ENCODE measurements at regions not wholly inside any gene's neighbourhood (a gene's known extent, or its start where the extent isn't known, plus 50 kb on each side); places are given as distances from the start of the nearest gene placed in this dataset.

DNA sequence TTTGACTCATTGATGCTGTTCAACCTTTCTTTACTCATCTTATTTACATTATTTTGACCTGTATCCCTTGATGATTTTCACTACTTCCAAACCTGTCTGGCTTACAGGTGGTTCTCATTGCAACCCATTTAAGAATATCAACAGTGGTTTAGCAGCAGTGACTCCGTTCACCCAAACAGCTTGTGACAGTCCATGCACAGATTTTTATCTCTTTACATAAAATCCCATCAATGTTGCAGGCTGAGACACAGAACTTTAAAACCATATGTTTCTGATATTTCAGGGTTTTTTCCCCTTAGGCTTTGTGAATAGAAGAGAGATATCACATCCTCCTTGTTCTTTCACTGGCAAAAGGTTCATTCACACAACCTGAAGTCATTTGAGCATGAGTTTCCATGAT, 149.1 kb upstream of the CDIN1 start:
- TF ChIP-seq CTCF (IDR thresholded peaks at IDR 0.05; ENCODE audit: unreplicated experiment in 3 of 3): no peak
- H3K27ac Mint-ChIP-seq: no peak overlapping the region
- H3K9me3 Mint-ChIP-seq: no peaks in the 10 kb centered on the region
- no peaks in the 10 kb centered on the region for H3K27me3 Mint-ChIP-seq (ENCODE audit: low read depth)
- no peak overlapping the region for H3K4me3 Mint-ChIP-seq
- no peaks in the 10 kb centered on the region for H3K4me1 Mint-ChIP-seq
- no peaks in the 10 kb centered on the region for H3K36me3 Mint-ChIP-seq (ENCODE audit: low read depth)

DNA sequence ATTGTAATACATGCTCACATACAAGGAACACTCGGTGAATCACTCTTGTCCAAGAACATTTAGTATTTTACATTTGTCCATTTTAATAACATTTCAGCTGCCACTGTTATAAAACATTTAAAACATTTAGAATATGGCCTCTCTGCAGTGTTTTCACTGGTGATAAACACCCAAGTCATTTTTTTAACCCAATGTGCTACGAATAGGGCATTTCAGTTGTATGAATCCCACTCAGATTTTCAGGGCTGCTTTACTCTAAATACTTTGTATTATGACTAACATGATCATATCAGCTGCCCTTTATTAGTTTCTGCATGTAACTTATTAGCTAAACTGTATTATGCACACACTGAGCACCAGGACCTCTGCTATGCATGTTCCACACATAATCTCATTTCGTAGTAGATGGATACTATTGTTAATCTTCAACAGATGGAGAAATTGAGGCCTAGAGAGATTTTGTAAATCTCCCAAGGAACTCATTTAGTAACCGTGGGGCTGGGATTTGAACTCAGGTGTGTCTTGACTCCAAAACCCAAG, 148.6 kb upstream of the CDIN1 start:
- TF ChIP-seq CTCF (IDR thresholded peaks at IDR 0.05; ENCODE audit: unreplicated experiment in 3 of 3): no peak
- no peaks in the 10 kb centered on the region for H3K36me3 Mint-ChIP-seq (ENCODE audit: low read depth)
- no peak overlapping the region for H3K27ac Mint-ChIP-seq
- H3K4me1 Mint-ChIP-seq: no peaks in the 10 kb centered on the region
- no peaks in the 10 kb centered on the region for H3K9me3 Mint-ChIP-seq
- no peak overlapping the region for H3K4me3 Mint-ChIP-seq
- no peaks in the 10 kb centered on the region for H3K27me3 Mint-ChIP-seq (ENCODE audit: low read depth)

- H3K9me3 Mint-ChIP-seq: no peaks in the 10 kb centered on the region
- no peak for TF ChIP-seq CTCF (IDR thresholded peaks at IDR 0.05; ENCODE audit: unreplicated experiment in 3 of 3)
- H3K27me3 Mint-ChIP-seq (ENCODE audit: low read depth): no peaks in the 10 kb centered on the region
- H3K36me3 Mint-ChIP-seq (ENCODE audit: low read depth): no peaks in the 10 kb centered on the region
- no peaks in the 10 kb centered on the region for H3K4me1 Mint-ChIP-seq
- no peak overlapping the region for H3K4me3 Mint-ChIP-seq
- no peak overlapping the region for H3K27ac Mint-ChIP-seq
Measured at GRCh38 chr15:36432161-36432560, 147.3 kb upstream of the CDIN1 start.

GRCh38 chr15:36434177-36434576, 145.2 kb upstream of the CDIN1 start:
- TF ChIP-seq CTCF (IDR thresholded peaks at IDR 0.05; ENCODE audit: unreplicated experiment in 3 of 3): no peak
- Mint-ChIP-seq H3K27ac (no peak overlapping the region), H3K36me3 (ENCODE audit: low read depth) (no peaks in the 10 kb centered on the region), H3K27me3 (ENCODE audit: low read depth) (no peaks in the 10 kb centered on the region), H3K4me3 (no peak overlapping the region), H3K9me3 (no peaks in the 10 kb centered on the region), H3K4me1 (no peaks in the 10 kb centered on the region)

DNA sequence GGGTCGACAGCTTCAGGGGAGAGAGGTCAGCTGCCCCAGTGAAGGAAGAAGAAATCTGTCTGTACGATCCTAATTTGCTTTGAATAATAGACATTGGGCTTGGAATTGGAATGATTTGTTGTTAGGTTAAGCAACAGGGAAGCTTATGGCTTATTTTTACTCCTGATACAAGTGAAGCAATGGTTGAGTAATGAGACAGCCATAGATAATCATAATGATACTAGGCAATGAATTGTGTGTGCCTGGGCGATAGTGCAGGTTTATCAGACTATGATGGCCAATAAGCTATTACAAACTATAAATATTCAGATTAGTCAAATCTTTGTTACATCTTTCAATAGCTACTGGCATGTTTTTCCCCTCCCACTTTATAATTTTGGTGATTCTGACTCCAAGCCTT, 140.9 kb upstream of the CDIN1 start:
- no peaks in the 10 kb centered on the region for H3K27me3 Mint-ChIP-seq (ENCODE audit: low read depth)
- no peak overlapping the region for H3K4me3 Mint-ChIP-seq
- H3K27ac Mint-ChIP-seq: no peak overlapping the region
- no peaks in the 10 kb centered on the region for H3K9me3 Mint-ChIP-seq
- no peak for TF ChIP-seq CTCF (IDR thresholded peaks at IDR 0.05; ENCODE audit: unreplicated experiment in 3 of 3)
- no peaks in the 10 kb centered on the region for H3K4me1 Mint-ChIP-seq
- no peaks in the 10 kb centered on the region for H3K36me3 Mint-ChIP-seq (ENCODE audit: low read depth)

- no peaks in the 10 kb centered on the region for H3K9me3 Mint-ChIP-seq
- peaks cover 14% of the 10 kb centered on the region for H3K4me1 Mint-ChIP-seq
- no peaks in the 10 kb centered on the region for H3K36me3 Mint-ChIP-seq (ENCODE audit: low read depth)
- no peaks in the 10 kb centered on the region for H3K27me3 Mint-ChIP-seq (ENCODE audit: low read depth)
- TF ChIP-seq CTCF (IDR thresholded peaks at IDR 0.05; ENCODE audit: unreplicated experiment in 3 of 3): no peak
- no peak overlapping the region for H3K4me3 Mint-ChIP-seq
- no peak overlapping the region for H3K27ac Mint-ChIP-seq
Measured at GRCh38 chr15:36447373-36447772, 132.1 kb upstream of the CDIN1 start.

Data from nephron (organoid).